HEK293 (cell line): ENCODE measurements at regions not wholly inside any gene's neighbourhood (a gene's known extent, or its start where the extent isn't known, plus 50 kb on each side); places are given as distances from the start of the nearest gene placed in this dataset.

Experiments
- TCF7L2 ChIP-seq: IDR thresholded peaks from 2 replicates; pipeline ENCODE4 v1.6.1; 2011; ENCODE audit warnings: low read depth, mild to moderate bottlenecking, inconsistent platforms, low read length, moderate library complexity, borderline replicate concordance
- ZNF121 ChIP-seq: fragments of 450-650 bp; formaldehyde crosslinking; IDR thresholded peaks from 2 replicates; pipeline ENCODE4 v1.5.1; 2016; ENCODE audit warnings: missing biosample characterization, missing genetic modification characterization

GRCh38 chr1:13921190-13921589 lies 221.2 kb downstream of the PRDM2 start:
- TF ChIP-seq TCF7L2 (no peak), ZNF121 (tag by site-specific recombination) (no peak)
